Thyroid gland (tissue), 4 donors: ENCODE measurements at regions not wholly inside any gene's neighbourhood (a gene's known extent, or its start where the extent isn't known, plus 50 kb on each side); places are given as distances from the start of the nearest gene placed in this dataset.

Experiments used
- POLR2A ChIP-seq, 2 donors: fragments of 450-650 bp; IDR thresholded peaks; one replicate each; pipeline ENCODE4 v1.6.1; 2017; ENCODE audit warnings: antibody characterized with exemption in 2 of 2, mild to moderate bottlenecking in 2 of 2, moderate library complexity in 1 of 2
- TF ChIP-seq, protein P1 (sequence below), 6 experiments: fragments of 200-600 bp in 3 of 6; fragments of 450-650 bp in 3 of 6; sonication (generic) in 3 of 6; IDR thresholded peaks; one replicate each; pipeline ENCODE4 v1.5.1; 2016 to 2019; ENCODE audit warnings: antibody characterized with exemption in 6 of 6, mild to moderate bottlenecking in 2 of 6, inconsistent platforms in 1 of 6, moderate library complexity in 1 of 6

DNA sequence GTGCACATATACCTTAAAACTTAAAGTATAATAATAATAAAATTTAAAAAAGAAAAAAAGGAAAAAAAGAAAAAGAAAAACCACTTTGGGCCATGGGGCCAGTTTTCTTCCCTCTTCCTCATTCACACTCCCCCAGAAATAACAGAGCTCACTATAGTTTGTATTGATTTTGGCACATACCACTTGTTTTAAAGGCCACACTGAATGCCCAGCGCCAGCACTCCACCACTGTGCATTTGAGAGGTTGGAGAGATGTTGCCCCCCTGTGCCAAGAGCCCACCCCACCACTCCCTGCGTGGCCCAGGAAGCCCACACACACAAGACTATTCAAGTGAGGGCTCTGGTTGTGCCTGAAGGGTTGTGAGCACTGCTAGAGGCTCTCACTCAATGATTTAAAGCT is 1536.3 kb downstream of the TSPY10 start:
- TF ChIP-seq, protein P1, sequence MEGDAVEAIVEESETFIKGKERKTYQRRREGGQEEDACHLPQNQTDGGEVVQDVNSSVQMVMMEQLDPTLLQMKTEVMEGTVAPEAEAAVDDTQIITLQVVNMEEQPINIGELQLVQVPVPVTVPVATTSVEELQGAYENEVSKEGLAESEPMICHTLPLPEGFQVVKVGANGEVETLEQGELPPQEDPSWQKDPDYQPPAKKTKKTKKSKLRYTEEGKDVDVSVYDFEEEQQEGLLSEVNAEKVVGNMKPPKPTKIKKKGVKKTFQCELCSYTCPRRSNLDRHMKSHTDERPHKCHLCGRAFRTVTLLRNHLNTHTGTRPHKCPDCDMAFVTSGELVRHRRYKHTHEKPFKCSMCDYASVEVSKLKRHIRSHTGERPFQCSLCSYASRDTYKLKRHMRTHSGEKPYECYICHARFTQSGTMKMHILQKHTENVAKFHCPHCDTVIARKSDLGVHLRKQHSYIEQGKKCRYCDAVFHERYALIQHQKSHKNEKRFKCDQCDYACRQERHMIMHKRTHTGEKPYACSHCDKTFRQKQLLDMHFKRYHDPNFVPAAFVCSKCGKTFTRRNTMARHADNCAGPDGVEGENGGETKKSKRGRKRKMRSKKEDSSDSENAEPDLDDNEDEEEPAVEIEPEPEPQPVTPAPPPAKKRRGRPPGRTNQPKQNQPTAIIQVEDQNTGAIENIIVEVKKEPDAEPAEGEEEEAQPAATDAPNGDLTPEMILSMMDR (IDR thresholded peaks at IDR 0.05) = no peak
- no peak for TF ChIP-seq POLR2A (IDR thresholded peaks at IDR 0.05)
